Activated CD4-positive, alpha-beta T cell treated with anti-CD3 and anti-CD28 coated beads for 36 hours (primary cell): ENCODE measurements at regions not wholly inside any gene's neighbourhood (a gene's known extent, or its start where the extent isn't known, plus 50 kb on each side); places are given as distances from the start of the nearest gene placed in this dataset.

Experiments used
- ATAC-seq: fragments of 200-7000 bp; cut with Tn5 transposase; one replicate; pipeline ENCODE4 v1.10.0; 2021; ENCODE audit warnings: mild to moderate bottlenecking, moderate library complexity
- CTCF ChIA-PET: fragments of 350-600 bp; sonication (Branson Sonifier 250); formaldehyde crosslinking; loops from one replicate; lab custom pipeline; 2021; ENCODE audit warnings: antibody characterized with exemption; lab: Charles Lee
- POLR2A ChIA-PET: fragments of 350-600 bp; sonication (Branson Sonifier 250); formaldehyde crosslinking; loops from one replicate; lab custom pipeline; 2021; ENCODE audit warnings: antibody characterized with exemption, inconsistent platforms; lab: Charles Lee
- DNase-seq: peaks from one replicate; pipeline ENCODE4 v3.0.0-alpha.2; 2020
- H3K27ac Mint-ChIP-seq: one replicate; pipeline ENCODE4 v1.8.0; 2021; ENCODE audit warnings: mixed read lengths
- H3K27me3 Mint-ChIP-seq: one replicate; pipeline ENCODE4 v1.8.0; 2021; ENCODE audit warnings: mixed read lengths
- H3K36me3 Mint-ChIP-seq: one replicate; pipeline ENCODE4 v1.8.0; 2021; ENCODE audit warnings: low read depth, mixed read lengths
- H3K4me1 Mint-ChIP-seq: one replicate; pipeline ENCODE4 v1.8.0; 2021; ENCODE audit warnings: mixed read lengths
- H3K4me3 Mint-ChIP-seq: one replicate; pipeline ENCODE4 v1.8.0; 2021; ENCODE audit warnings: mild to moderate bottlenecking, moderate library complexity, mixed read lengths
- H3K9me3 Mint-ChIP-seq: one replicate; pipeline ENCODE4 v1.8.0; 2021; ENCODE audit warnings: low read depth, mixed read lengths
- intact Hi-C, 2 experiments: fragments of 100-400 bp; cut with DNase I in 1 of 2; cut with micrococcal nuclease in 1 of 2; formaldehyde crosslinking; loops; one replicate each; pipeline versions ENCODE4 v1.14.2 to v1.15.1; 2022 to 2024; cut with DNase I, micrococcal nuclease

- intact Hi-C loops: no loop called here
- H3K36me3 Mint-ChIP-seq: no peaks in the 10 kb centered on the region
- H3K27ac Mint-ChIP-seq: no peak overlapping the region
- H3K9me3 Mint-ChIP-seq: no peaks in the 10 kb centered on the region
- POLR2A ChIA-PET: no interaction called here
- DNase-seq: no peak
- no peak for ATAC-seq
- CTCF ChIA-PET: no interaction called here
- no peaks in the 10 kb centered on the region for H3K4me1 Mint-ChIP-seq
- peaks cover 9% of the 10 kb centered on the region for H3K27me3 Mint-ChIP-seq
- no peak overlapping the region for H3K4me3 Mint-ChIP-seq
These were observed 95.1 kb downstream of the OR5AK2 start for GRCh38 chr11:57083641-57084385.

GRCh38 chr11:57085611-57086010 lies 96.1 kb upstream of the LRRC55 start:
- POLR2A ChIA-PET: no interaction called here
- Mint-ChIP-seq H3K36me3 (no peaks in the 10 kb centered on the region), H3K4me1 (no peaks in the 10 kb centered on the region), H3K9me3 (no peaks in the 10 kb centered on the region), H3K4me3 (no peak overlapping the region), H3K27ac (no peak overlapping the region), H3K27me3 (peaks cover 9% of the 10 kb centered on the region)
- ATAC-seq (no peak), DNase-seq (no peak)
- intact Hi-C loops: no loop called here
- CTCF ChIA-PET: interaction anchor here (0.9 kb wide), 1 partner anchor 38 kb away, joined by 3 read pairs; no protein-coding TSS in a partner anchor

- Mint-ChIP-seq H3K36me3 (no peaks in the 10 kb centered on the region), H3K9me3 (no peaks in the 10 kb centered on the region), H3K27me3 (peaks cover 11% of the 10 kb centered on the region), H3K4me1 (no peaks in the 10 kb centered on the region), H3K27ac (no peak overlapping the region), H3K4me3 (no peak overlapping the region)
- DNase-seq (no peak), ATAC-seq (no peak)
- CTCF ChIA-PET: no interaction called here
- POLR2A ChIA-PET: no interaction called here
- intact Hi-C loops: no loop called here
These were observed 93.8 kb upstream of the LRRC55 start for GRCh38 chr11:57087991-57088390.

DNA sequence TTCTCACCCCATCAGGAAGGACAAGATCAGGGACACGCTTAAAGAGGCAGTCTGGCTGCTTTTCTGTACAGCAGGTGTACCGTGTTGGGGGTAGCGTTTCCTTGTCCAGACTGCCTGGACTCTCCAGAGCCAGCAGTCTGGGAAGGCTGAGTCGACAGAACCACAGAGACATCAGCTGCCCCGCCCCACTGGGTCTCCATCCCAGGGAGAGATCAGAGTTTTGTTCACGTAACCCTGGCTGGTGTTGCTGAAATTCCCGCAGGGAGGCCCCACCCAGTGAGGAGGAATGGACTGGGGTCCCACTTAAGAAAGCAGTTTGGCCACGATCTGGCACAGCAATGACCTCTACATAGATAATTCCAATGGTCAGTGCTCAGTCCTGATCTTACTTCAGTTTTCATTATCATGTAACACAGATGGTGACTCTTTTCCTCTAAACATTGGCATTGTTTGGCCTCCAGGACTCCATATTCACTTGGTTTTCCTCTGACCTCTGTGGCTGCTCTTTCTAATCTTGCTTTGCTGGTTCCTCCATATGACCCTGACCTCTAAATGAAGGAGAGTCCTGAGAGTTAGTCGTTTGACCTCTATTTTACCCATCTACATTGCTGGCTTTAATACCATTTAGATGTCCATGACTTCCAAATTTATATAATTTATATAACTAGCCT lies 89.6 kb upstream of the LRRC55 start:
- intact Hi-C loops: no loop called here
- H3K9me3 Mint-ChIP-seq: no peaks in the 10 kb centered on the region
- no peaks in the 10 kb centered on the region for H3K36me3 Mint-ChIP-seq

DNA sequence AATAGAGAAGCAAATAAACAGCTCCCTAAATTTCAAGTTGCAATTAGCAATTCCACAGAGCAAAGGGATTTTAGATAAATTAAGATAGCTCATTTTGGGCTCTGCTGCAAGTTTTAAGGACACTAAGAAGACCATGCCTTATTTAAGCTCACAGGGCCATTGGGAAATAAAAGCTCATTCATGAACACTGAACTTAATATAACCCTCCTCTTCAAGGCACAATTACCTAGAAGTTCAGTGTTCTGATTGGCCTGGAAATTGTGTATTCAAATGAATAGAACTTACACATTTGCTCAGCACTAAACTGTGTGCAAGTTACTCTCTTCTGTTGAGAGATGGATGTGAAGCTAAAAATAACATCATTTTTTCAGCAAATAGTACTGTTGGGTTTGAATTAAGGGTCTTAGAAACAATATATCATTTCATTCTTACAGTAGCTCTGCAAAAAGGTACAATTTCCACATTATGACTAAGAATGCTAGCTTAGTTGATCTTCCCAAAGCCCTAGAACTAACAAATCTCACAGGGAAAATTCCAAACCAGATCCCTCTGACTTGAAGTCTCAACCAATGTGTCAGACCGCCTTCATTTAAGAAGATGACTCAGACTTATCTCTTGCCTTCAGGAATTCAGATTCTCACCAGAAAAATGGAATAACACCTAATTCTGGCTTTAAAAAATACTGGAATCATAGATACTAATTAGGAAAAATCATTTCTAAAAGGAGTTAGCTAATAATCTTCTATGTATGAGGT lies 87.4 kb upstream of the LRRC55 start:
- no peak overlapping the region for H3K4me3 Mint-ChIP-seq
- POLR2A ChIA-PET: no interaction called here
- no peak overlapping the region for H3K27ac Mint-ChIP-seq
- DNase-seq (no peak), ATAC-seq (no peak)
- no peaks in the 10 kb centered on the region for H3K9me3 Mint-ChIP-seq
- CTCF ChIA-PET: interaction anchor here (0.5 kb wide), 1 partner anchor 239 kb away, joined by 3 read pairs; no protein-coding TSS in a partner anchor
- no peaks in the 10 kb centered on the region for H3K4me1 Mint-ChIP-seq
- peaks cover 7% of the 10 kb centered on the region for H3K27me3 Mint-ChIP-seq
- no peaks in the 10 kb centered on the region for H3K36me3 Mint-ChIP-seq
- intact Hi-C loops: no loop called here

More for the DNA sequence above, 89.6 kb upstream of the LRRC55 start:
- H3K4me1 Mint-ChIP-seq: no peaks in the 10 kb centered on the region
- DNase-seq (no peak), ATAC-seq (no peak)
- H3K4me3 Mint-ChIP-seq: no peak overlapping the region
- H3K27me3 Mint-ChIP-seq: peaks cover 7% of the 10 kb centered on the region
- CTCF ChIA-PET: no interaction called here
- H3K27ac Mint-ChIP-seq: no peak overlapping the region
- POLR2A ChIA-PET: no interaction called here

DNA sequence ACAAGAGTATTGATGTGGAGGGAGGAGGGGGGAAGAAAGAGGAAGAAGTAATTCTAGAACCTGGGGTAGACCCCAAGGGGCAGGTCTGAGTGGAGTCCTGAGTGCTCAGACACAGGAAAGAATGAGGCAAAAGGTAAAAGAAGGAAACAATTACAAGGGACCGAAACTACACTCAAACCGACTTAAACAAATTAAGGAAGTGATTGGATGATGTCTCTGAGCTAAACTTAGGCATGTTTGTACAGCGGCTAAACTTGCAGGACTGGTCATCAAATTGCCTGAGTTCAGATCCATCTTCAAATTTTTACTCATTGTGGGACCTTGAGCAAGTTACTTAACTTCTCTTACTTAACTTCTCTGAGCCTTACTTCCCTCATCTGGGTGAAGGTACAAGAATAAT lies 86.3 kb upstream of the LRRC55 start:
- H3K4me3 Mint-ChIP-seq: no peak overlapping the region
- ChIA-PET POLR2A (no interaction called here), CTCF (no interaction called here)
- H3K27ac Mint-ChIP-seq: no peak overlapping the region
- H3K9me3 Mint-ChIP-seq: no peaks in the 10 kb centered on the region
- peaks cover 7% of the 10 kb centered on the region for H3K27me3 Mint-ChIP-seq
- intact Hi-C loops: no loop called here
- DNase-seq (no peak), ATAC-seq (no peak)
- H3K36me3 Mint-ChIP-seq: no peaks in the 10 kb centered on the region
- H3K4me1 Mint-ChIP-seq: no peaks in the 10 kb centered on the region

DNA sequence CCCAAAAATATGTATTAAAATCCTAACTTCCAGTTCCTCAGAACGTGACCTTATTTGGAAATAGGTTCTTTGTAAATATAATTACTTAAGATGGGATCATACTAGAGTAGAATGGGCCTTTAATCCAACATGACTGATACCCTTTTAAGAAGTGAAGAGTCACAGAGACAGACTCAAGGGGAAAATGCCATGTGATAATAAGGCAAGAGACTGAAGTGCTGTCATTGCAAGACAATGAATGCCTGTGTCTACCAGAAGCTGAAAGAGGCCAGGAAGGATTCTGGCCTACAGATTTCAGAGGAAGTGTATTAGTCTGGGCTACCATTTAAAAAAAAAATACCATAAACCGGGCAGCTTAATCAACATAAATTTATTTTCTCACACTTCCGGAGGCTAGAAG lies 85.9 kb upstream of the LRRC55 start:
- ChIA-PET CTCF (no interaction called here), POLR2A (no interaction called here)
- no peak overlapping the region for H3K4me3 Mint-ChIP-seq

DNA sequence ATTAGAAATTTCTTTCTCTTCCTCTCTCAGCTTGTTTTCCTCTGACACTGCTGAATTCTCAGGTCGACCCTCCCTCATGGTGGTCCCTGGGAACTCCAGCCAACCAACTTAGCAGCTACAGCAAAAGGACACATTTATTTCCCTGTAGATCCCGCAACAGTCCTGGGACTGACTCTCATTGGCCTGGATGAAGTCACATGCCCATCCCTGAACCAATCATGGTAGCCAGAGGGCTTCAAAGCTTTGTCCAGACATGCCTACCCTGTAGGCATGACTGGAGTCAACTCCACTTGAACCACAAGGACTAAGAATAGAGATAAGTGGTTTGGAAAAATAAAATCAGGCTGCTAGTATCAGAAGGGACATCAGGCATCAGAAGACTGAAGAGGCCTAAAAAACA lies 84.6 kb upstream of the LRRC55 start:
- DNase-seq (no peak), ATAC-seq (no peak)
- ChIA-PET POLR2A (no interaction called here), CTCF (no interaction called here)
- Mint-ChIP-seq H3K4me1 (no peaks in the 10 kb centered on the region), H3K9me3 (no peaks in the 10 kb centered on the region), H3K27me3 (peaks cover 7% of the 10 kb centered on the region), H3K36me3 (no peaks in the 10 kb centered on the region), H3K27ac (no peak overlapping the region), H3K4me3 (no peak overlapping the region)
- intact Hi-C loops: no loop called here

More for the DNA sequence above, 85.9 kb upstream of the LRRC55 start:
- ATAC-seq (no peak), DNase-seq (no peak)
- H3K4me1 Mint-ChIP-seq: no peaks in the 10 kb centered on the region
- intact Hi-C loops: no loop called here
- peaks cover 7% of the 10 kb centered on the region for H3K27me3 Mint-ChIP-seq
- H3K9me3 Mint-ChIP-seq: no peaks in the 10 kb centered on the region
- no peaks in the 10 kb centered on the region for H3K36me3 Mint-ChIP-seq
- no peak overlapping the region for H3K27ac Mint-ChIP-seq

DNA sequence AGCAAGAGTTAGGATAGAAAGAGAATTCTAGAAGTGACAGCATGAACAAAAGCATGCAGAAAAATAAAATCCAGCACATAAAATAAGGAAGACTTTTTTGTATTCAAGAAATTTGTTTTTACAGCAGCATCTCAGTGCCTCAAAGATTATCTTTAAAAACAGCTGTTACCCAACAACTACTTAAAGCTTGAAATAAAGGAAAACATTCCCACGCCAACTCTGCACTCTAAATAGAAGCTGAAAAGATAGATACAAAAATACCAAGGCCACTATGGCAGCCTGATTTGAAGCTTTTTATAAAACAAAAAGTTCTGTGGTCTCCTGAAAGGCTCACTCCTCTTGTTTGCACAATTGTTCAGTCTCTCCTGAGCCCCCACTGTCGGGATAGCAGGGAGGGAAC lies 83.6 kb upstream of the LRRC55 start:
- ChIA-PET CTCF (no interaction called here), POLR2A (no interaction called here)
- ATAC-seq (no peak), DNase-seq (no peak)
- H3K27me3 Mint-ChIP-seq: peaks cover 5% of the 10 kb centered on the region
- H3K27ac Mint-ChIP-seq: no peak overlapping the region
- H3K4me3 Mint-ChIP-seq: no peak overlapping the region
- no peaks in the 10 kb centered on the region for H3K9me3 Mint-ChIP-seq
- intact Hi-C loops: no loop called here
- H3K4me1 Mint-ChIP-seq: no peaks in the 10 kb centered on the region
- no peaks in the 10 kb centered on the region for H3K36me3 Mint-ChIP-seq

DNA sequence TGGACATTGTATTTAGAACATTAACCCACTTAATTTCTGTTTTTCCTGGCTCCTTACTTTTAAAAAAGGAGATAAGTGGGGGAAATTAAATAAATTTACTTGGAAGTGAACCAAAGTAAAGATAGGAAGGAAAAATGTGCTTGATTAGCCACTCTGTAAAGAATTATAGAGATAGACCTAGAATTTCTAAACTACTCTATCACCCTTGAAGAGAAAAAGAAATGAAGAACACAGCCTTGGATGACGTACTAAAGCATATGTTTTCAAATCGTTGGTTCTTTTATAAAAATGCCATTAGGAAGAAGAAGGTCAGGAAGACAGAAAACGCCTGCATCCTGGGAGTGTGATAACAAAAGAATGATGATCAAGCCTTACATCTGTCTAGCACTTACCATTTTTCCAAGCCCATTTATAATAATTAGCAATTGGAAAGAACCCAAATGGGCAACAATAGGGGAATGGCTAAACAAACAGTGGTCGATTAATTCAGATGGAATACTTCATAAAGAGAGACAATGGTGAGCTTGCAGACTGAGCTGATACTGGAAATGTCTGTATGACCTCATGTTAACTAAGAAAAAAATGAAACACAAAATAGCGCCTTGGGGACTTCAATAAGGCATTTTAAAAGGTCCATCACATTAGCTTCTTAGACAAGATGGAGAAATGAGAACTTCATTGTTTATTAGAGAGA lies 81.0 kb upstream of the LRRC55 start:
- no peak for ATAC-seq
- Mint-ChIP-seq H3K9me3 (no peaks in the 10 kb centered on the region), H3K36me3 (no peaks in the 10 kb centered on the region), H3K4me1 (no peaks in the 10 kb centered on the region), H3K27me3 (no peaks in the 10 kb centered on the region), H3K27ac (no peak overlapping the region), H3K4me3 (no peak overlapping the region)
- ChIA-PET POLR2A (no interaction called here), CTCF (no interaction called here)
- intact Hi-C loops: no loop called here
- no peak for DNase-seq

DNA sequence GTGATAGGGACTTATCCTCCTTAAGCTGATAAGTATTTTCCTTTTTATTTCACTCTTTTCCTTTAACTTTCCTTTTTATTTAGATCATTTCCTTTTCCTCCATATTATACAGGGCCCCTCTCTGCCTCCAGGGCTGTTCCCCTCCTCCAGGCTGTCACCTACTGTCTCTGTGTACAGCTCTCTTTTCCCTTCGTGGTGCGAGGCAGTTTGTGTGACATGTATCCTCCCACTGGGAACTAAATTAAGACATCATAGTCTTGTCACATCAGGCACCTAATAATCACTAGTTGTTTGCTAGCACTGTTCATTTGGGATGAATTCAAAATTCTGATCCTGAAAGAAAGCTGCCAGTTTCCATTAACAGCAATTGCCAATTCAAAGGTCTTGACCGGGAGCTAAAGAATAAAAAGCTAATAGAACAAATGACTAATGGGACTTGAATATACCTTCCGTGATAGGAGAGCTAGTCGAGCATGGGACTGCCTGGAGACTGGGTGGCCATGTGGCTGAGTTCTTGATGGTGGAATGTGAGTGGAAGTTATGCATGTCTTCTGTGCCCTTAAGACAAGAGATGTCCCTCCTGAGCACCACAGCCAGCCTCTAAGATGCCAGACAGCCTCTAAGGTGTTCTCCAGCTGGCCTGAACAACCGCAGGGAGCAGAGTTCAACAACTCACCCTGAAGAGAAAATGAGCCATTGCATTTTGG lies 77.7 kb upstream of the LRRC55 start:
- H3K36me3 Mint-ChIP-seq: no peaks in the 10 kb centered on the region
- intact Hi-C loops: no loop called here
- DNase-seq (no peak), ATAC-seq (no peak)
- no peaks in the 10 kb centered on the region for H3K27me3 Mint-ChIP-seq
- POLR2A ChIA-PET: no interaction called here
- no peak overlapping the region for H3K4me3 Mint-ChIP-seq
- H3K27ac Mint-ChIP-seq: no peak overlapping the region
- H3K4me1 Mint-ChIP-seq: no peaks in the 10 kb centered on the region
- CTCF ChIA-PET: no interaction called here
- peaks cover 4% of the 10 kb centered on the region for H3K9me3 Mint-ChIP-seq
